PC-3 (cell line): ENCODE measurements at regions not wholly inside any gene's neighbourhood (a gene's known extent, or its start where the extent isn't known, plus 50 kb on each side); places are given as distances from the start of the nearest gene placed in this dataset.

Source experiments
- ATAC-seq: fragments of 200-7000 bp; cut with Tn5 transposase; 2 replicates; pipeline ENCODE4 v1.9.1; 2020; ENCODE audit warnings: mild to moderate bottlenecking, moderate library complexity
- BruUV-seq: library from RNA; stranded (reverse); fragments of 400-500 nt; replicated peaks from 2 replicates; lab custom pipeline; 2021; lab: Mats Ljungman, UMichigan
- CTCF ChIA-PET: fragments of 300-600 bp; sonication (Branson Sonifier 250); formaldehyde crosslinking; loops from one replicate; lab custom pipeline; 2022; ENCODE audit warnings: antibody characterized with exemption; lab: Charles Lee
- POLR2A ChIA-PET: fragments of 300-600 bp; sonication (Branson Sonifier 250); formaldehyde crosslinking; loops from one replicate; lab custom pipeline; 2022; ENCODE audit warnings: antibody characterized with exemption; ENCODE audit not compliant: unreplicated experiment; lab: Charles Lee
- DNase-seq: peaks from one replicate; pipeline ENCODE4 v3.0.0-alpha.2; 2015
- H2AFZ ChIP-seq: fragments of 300-600 bp; sonication (generic); 2 replicates; pipeline ENCODE4 v1.6.0; 2016; ENCODE audit warnings: antibody characterized with exemption, low read length
- H3F3A ChIP-seq: fragments of 300-600 bp; sonication (generic); one replicate; pipeline ENCODE4 v1.6.0; 2017; ENCODE audit warnings: antibody characterized with exemption, low read length, control low read depth, mild to moderate bottlenecking; ENCODE audit not compliant: unreplicated experiment
- H3K27ac ChIP-seq: fragments of 300-600 bp; sonication (generic); 2 replicates; pipeline ENCODE4 v1.5.1; 2016; ENCODE audit warnings: mild to moderate bottlenecking, low read length
- H3K27me3 ChIP-seq: fragments of 300-600 bp; sonication (generic); 2 replicates; pipeline ENCODE4 v1.6.1; 2016; ENCODE audit warnings: low read length, mixed read lengths
- H3K36me3 ChIP-seq: fragments of 300-600 bp; sonication (generic); 2 replicates; pipeline ENCODE4 v1.6.1; 2016; ENCODE audit warnings: low read depth, mixed run types, low read length, mixed read lengths
- H3K4me1 ChIP-seq: fragments of 300-600 bp; sonication (generic); 2 replicates; pipeline ENCODE4 v1.5.1; 2016; ENCODE audit warnings: low read length; ENCODE audit not compliant: insufficient read depth
- H3K4me2 ChIP-seq: fragments of 300-600 bp; sonication (generic); 2 replicates; pipeline ENCODE4 v1.6.0; 2016; ENCODE audit warnings: low read length
- H3K4me3 ChIP-seq: fragments of 300-600 bp; sonication (generic); 2 replicates; pipeline ENCODE4 v1.5.1; 2016; ENCODE audit warnings: mild to moderate bottlenecking, low read length, mixed read lengths
- H3K79me2 ChIP-seq: fragments of 300-600 bp; sonication (generic); 2 replicates; pipeline ENCODE4 v1.6.1; 2017; ENCODE audit warnings: low read length, mixed read lengths
- H3K9ac ChIP-seq: fragments of 300-600 bp; sonication (generic); 2 replicates; pipeline ENCODE4 v1.6.0; 2016; ENCODE audit warnings: mild to moderate bottlenecking, low read length
- H3K9me2 ChIP-seq: fragments of 300-600 bp; sonication (generic); replicated peaks from 2 replicates; pipeline ENCODE4 v1.6.1; 2016; ENCODE audit warnings: mixed run types, low read length, mixed read lengths
- H3K9me3 ChIP-seq: fragments of 300-600 bp; sonication (generic); 2 replicates; pipeline ENCODE4 v1.6.1; 2016; ENCODE audit warnings: low read length, mixed read lengths
- H4K20me1 ChIP-seq: fragments of 300-600 bp; sonication (generic); 2 replicates; pipeline ENCODE4 v1.6.1; 2016; ENCODE audit warnings: low read length, mixed read lengths
- CTCF ChIP-seq: fragments of 300-600 bp; sonication (generic); conservative IDR thresholded peaks from 2 replicates; pipeline ENCODE4 v1.5.1; 2017; ENCODE audit warnings: antibody characterized with exemption, low read depth, mild to moderate bottlenecking, low read length
- EZH2 ChIP-seq: fragments of 300-600 bp; sonication (generic); IDR thresholded peaks from one replicate; pipeline ENCODE4 v1.6.1; 2017; ENCODE audit warnings: antibody characterized with exemption, mild to moderate bottlenecking, low read length; ENCODE audit not compliant: unreplicated experiment
- EZH2phosphoT487 ChIP-seq: fragments of 300-600 bp; sonication (generic); IDR thresholded peaks from 2 replicates; pipeline ENCODE4 v1.6.1; 2018; ENCODE audit warnings: mild to moderate bottlenecking, antibody characterized with exemption, low read length, borderline replicate concordance
- intact Hi-C: fragments of 100-400 bp; cut with micrococcal nuclease; formaldehyde crosslinking; loops from 2 replicates; pipeline ENCODE4 v1.9.0; 2023

GRCh38 chr3:18092726-18093125 lies 332.4 kb downstream of the SATB1 start:
- Histone ChIP-seq H2AFZ (no peak overlapping the region), H3K27me3 (no peaks in the 10 kb centered on the region), H3K4me1 (peaks cover 15% of the 10 kb centered on the region), H3K4me3 (no peak overlapping the region), H3K4me2 (no peak overlapping the region), H3K79me2 (no peaks in the 10 kb centered on the region), H3K36me3 (peaks cover 8% of the 10 kb centered on the region; the same call in 1 of the 2 replicates), H4K20me1 (no peaks in the 10 kb centered on the region), H3K9ac (no peak overlapping the region), H3F3A (no peaks in the 10 kb centered on the region), H3K9me2 (no peaks in the 10 kb centered on the region), H3K27ac (no peak overlapping the region), H3K9me3 (no peaks in the 10 kb centered on the region)
- DNase-seq: no peak
- intact Hi-C loops: loop anchor here (10.0 kb wide), 2 partner anchors 292 to 348 kb away; partner anchors contain the start of gene TBC1D5
- CTCF ChIA-PET: no interaction called here
- BruUV-seq: no TSS peak
- ATAC-seq: no peak
- TF ChIP-seq EZH2phosphoT487 (no peak), CTCF (no peak), EZH2 (no peak)
- POLR2A ChIA-PET: no interaction called here

GRCh38 chr3:18090377-18090776 lies 334.8 kb downstream of the SATB1 start:
- no peak for TF ChIP-seq CTCF
- no peak for TF ChIP-seq EZH2phosphoT487
- TF ChIP-seq EZH2: no peak
- Histone ChIP-seq H3K79me2 (no peaks in the 10 kb centered on the region), H3K36me3 (no peaks in the 10 kb centered on the region), H3K27me3 (no peaks in the 10 kb centered on the region), H3K9ac (no peak overlapping the region), H3K9me2 (no peaks in the 10 kb centered on the region), H3K4me2 (no peak overlapping the region), H2AFZ (no peak overlapping the region), H3K4me3 (no peak overlapping the region), H3F3A (no peaks in the 10 kb centered on the region), H3K4me1 (peaks cover 15% of the 10 kb centered on the region; the same call in 1 of the 2 replicates), H3K27ac (no peak overlapping the region), H4K20me1 (no peaks in the 10 kb centered on the region), H3K9me3 (no peaks in the 10 kb centered on the region)
- ChIA-PET POLR2A (no interaction called here), CTCF (no interaction called here)
- no TSS peak for BruUV-seq
- ATAC-seq (no peak), DNase-seq (no peak)
- intact Hi-C loops: loop anchor here (10.0 kb wide), 2 partner anchors 294 to 346 kb away; partner anchors contain the start of gene TBC1D5

GRCh38 chr3:18087988-18088387 lies 337.2 kb downstream of the SATB1 start:
- Histone ChIP-seq H3K4me2 (no peak overlapping the region), H3K79me2 (no peaks in the 10 kb centered on the region), H3K9me2 (no peaks in the 10 kb centered on the region), H3K27me3 (no peaks in the 10 kb centered on the region), H2AFZ (no peak overlapping the region), H3K4me3 (no peak overlapping the region), H3K9ac (no peak overlapping the region), H3K4me1 (peaks cover 10% of the 10 kb centered on the region; the same call in 1 of the 2 replicates), H3K27ac (no peak overlapping the region), H3F3A (no peaks in the 10 kb centered on the region), H3K9me3 (no peaks in the 10 kb centered on the region), H3K36me3 (no peaks in the 10 kb centered on the region), H4K20me1 (no peaks in the 10 kb centered on the region)
- intact Hi-C loops: no loop called here
- no peak for ATAC-seq
- ChIA-PET POLR2A (no interaction called here), CTCF (no interaction called here)
- TF ChIP-seq EZH2phosphoT487 (no peak), EZH2 (no peak), CTCF (no peak)
- no peak for DNase-seq
- BruUV-seq: no TSS peak
